DND-41 (cell line): ENCODE measurements at regions not wholly inside any gene's neighbourhood (a gene's known extent, or its start where the extent isn't known, plus 50 kb on each side); places are given as distances from the start of the nearest gene placed in this dataset.

Source experiments
- CTCF ChIP-seq: IDR thresholded peaks from 2 replicates; pipeline ENCODE4 v1.5.1; 2012; ENCODE audit warnings: borderline replicate concordance, low read length, moderate library complexity, mild to moderate bottlenecking; ENCODE audit not compliant: poor library complexity, severe bottlenecking; ENCODE audit errors: extremely low read depth
- EZH2 ChIP-seq: IDR thresholded peaks from 3 replicates; pipeline ENCODE4 v1.6.1; 2012; ENCODE audit warnings: borderline replicate concordance, low read depth, mild to moderate bottlenecking, moderate library complexity, low read length, inconsistent platforms; ENCODE audit not compliant: severe bottlenecking

- TF ChIP-seq CTCF (no peak), EZH2 (no peak)
Observed at GRCh38 chrX:13398839-13399238, 79.0 kb upstream of the ATXN3L start.
